Stomach (tissue), 8 donors: ENCODE measurements at regions not wholly inside any gene's neighbourhood (a gene's known extent, or its start where the extent isn't known, plus 50 kb on each side); places are given as distances from the start of the nearest gene placed in this dataset.

ENCODE experiments used
- DNase-seq, 2 donors: peaks; one replicate each; pipeline versions ENCODE4 v3.0.0 to v3.0.0-alpha.2; 2013 to 2019
- H3K27ac ChIP-seq, 5 donors: fragments of 200-600 bp in 4 of 5; sonication (generic) in 4 of 5; one replicate each; pipeline ENCODE4 v1.5.1; 2013 to 2019; ENCODE audit warnings: mild to moderate bottlenecking in 1 of 5, moderate library complexity in 1 of 5
- H3K27me3 ChIP-seq, 3 donors: fragments of 200-600 bp; sonication (generic); one replicate each; pipeline ENCODE4 v1.5.1; 2017 to 2019; ENCODE audit warnings: mixed run types in 1 of 3
- H3K36me3 ChIP-seq, 4 donors: fragments of 200-600 bp; sonication (generic); 1 replicate in 3 of 4; 2 replicates in 1 of 4; pipeline ENCODE4 v1.5.1; 2016 to 2019
- H3K4me1 ChIP-seq, 4 donors: fragments of 200-600 bp; sonication (generic); one replicate each; pipeline ENCODE4 v1.5.1; 2016 to 2019
- H3K4me3 ChIP-seq, 4 donors: fragments of 200-600 bp; sonication (generic) in 3 of 4; one replicate each; pipeline ENCODE4 v1.5.1; 2016 to 2019; ENCODE audit warnings: mild to moderate bottlenecking in 1 of 4
- H3K9me3 ChIP-seq, 4 donors: fragments of 200-600 bp; sonication (generic); one replicate each; pipeline ENCODE4 v1.5.1; 2016 to 2019
- EP300 ChIP-seq: sonication (generic); formaldehyde crosslinking; IDR thresholded peaks from one replicate; pipeline ENCODE4 v1.6.1; 2017; ENCODE audit warnings: antibody characterized with exemption
- POLR2A ChIP-seq, 4 donors: fragments of 450-650 bp; IDR thresholded peaks; one replicate each; pipeline ENCODE4 v1.6.1; 2016; ENCODE audit warnings: antibody characterized with exemption in 4 of 4, control low read depth in 2 of 4, mild to moderate bottlenecking in 1 of 4, moderate library complexity in 1 of 4
- POLR2AphosphoS5 ChIP-seq, 3 donors: sonication (generic); formaldehyde crosslinking; IDR thresholded peaks; one replicate each; pipeline ENCODE4 v1.6.1; 2016; ENCODE audit warnings: antibody characterized with exemption in 3 of 3
- WGBS, 5 donors: extraction: QIAGEN DNeasy Blood & Tissue Kit in 3 of 5; methylation state at CpG; one replicate each; pipeline versions ENCODE4 v1.1.5 to v1.1.7; 2013 to 2018; 5-methylcytosine and 5-hydroxymethylcytosine counted together
- intact Hi-C: fragments of 100-400 bp; cut with DNase I; formaldehyde crosslinking; loops from one replicate; pipeline ENCODE4 v1.15.1; 2023; ENCODE audit warnings: low total_unique reads
- TF ChIP-seq, protein P1 (sequence below), 7 experiments: fragments of 450-650 bp in 4 of 7; fragments of 200-600 bp in 3 of 7; sonication (generic) in 3 of 7; IDR thresholded peaks; one replicate each; pipeline ENCODE4 v1.5.1; 2016 to 2019; ENCODE audit warnings: antibody characterized with exemption in 7 of 7, control low read depth in 2 of 7, mild to moderate bottlenecking in 1 of 7
- donor health status: healthy with polysubstance abuse.
- donor health status: Bipolar disorder and iron deficiency.
- donor health status: healthy.

DNA sequence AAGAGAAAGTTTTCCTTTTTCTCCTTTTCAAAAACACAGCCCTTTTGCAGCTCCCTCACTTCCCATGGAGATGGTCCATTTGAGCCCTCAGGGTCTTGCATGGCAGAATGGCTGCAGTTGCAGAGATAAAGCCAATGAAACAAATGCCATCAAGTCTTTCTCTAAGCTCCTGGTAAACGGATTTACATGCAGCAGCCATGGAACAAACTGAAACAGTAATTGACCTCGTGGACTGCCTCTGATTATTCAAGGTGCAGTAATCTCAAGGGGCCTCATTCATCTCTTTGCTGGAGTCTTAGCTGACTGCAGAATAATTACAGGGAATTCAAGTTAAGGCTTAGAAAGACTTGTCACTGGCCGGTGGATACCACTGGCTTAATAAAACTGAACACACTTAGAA, 125.1 kb downstream of the SQOR start:
- intact Hi-C loops, result no loop called here
- TF ChIP-seq POLR2A (IDR thresholded peaks at IDR 0.05) (no peak), EP300 (no peak), POLR2AphosphoS5 (IDR thresholded peaks at IDR 0.05) (no peak)
- TF ChIP-seq, protein P1, sequence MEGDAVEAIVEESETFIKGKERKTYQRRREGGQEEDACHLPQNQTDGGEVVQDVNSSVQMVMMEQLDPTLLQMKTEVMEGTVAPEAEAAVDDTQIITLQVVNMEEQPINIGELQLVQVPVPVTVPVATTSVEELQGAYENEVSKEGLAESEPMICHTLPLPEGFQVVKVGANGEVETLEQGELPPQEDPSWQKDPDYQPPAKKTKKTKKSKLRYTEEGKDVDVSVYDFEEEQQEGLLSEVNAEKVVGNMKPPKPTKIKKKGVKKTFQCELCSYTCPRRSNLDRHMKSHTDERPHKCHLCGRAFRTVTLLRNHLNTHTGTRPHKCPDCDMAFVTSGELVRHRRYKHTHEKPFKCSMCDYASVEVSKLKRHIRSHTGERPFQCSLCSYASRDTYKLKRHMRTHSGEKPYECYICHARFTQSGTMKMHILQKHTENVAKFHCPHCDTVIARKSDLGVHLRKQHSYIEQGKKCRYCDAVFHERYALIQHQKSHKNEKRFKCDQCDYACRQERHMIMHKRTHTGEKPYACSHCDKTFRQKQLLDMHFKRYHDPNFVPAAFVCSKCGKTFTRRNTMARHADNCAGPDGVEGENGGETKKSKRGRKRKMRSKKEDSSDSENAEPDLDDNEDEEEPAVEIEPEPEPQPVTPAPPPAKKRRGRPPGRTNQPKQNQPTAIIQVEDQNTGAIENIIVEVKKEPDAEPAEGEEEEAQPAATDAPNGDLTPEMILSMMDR (IDR thresholded peaks at IDR 0.05), result no peak
- WGBS, 5 donors, result 33 to 50% (median 42%) methylated on average over 3 of the region's 3 CpGs
- Histone ChIP-seq H3K27ac (no peak overlapping the region), H3K9me3 (no peaks in the 10 kb centered on the region), H3K36me3 (no peaks in the 10 kb centered on the region), H3K27me3 (no peaks in the 10 kb centered on the region), H3K4me3 (no peak overlapping the region), H3K4me1 (no peaks in the 10 kb centered on the region)
- DNase-seq, result no peak

DNA sequence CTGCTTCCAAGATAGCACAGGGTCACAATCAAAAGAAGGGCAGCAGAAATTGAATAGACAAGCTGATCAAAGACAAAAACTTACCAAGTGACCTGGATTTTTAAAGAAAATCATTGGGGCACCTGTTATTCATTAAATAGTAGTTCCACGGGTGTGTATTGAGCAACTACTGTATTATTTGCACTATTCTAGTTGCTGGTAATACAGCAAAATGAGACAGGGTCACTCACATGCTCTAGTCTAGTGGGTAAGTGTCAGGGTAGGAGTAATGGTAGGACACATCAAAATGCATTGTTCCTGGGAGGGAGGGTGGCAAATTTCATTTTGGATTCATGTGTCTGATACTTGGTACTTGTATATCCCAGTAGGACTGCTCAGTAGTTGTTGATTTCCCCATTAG, 127.9 kb downstream of the SQOR start:
- H3K27me3 ChIP-seq, result no peaks in the 10 kb centered on the region
- TF ChIP-seq POLR2AphosphoS5 (IDR thresholded peaks at IDR 0.05) (no peak), EP300 (no peak), POLR2A (IDR thresholded peaks at IDR 0.05) (no peak)
- TF ChIP-seq, protein P1 (IDR thresholded peaks at IDR 0.05), result no peak
- intact Hi-C loops, result no loop called here

DNA sequence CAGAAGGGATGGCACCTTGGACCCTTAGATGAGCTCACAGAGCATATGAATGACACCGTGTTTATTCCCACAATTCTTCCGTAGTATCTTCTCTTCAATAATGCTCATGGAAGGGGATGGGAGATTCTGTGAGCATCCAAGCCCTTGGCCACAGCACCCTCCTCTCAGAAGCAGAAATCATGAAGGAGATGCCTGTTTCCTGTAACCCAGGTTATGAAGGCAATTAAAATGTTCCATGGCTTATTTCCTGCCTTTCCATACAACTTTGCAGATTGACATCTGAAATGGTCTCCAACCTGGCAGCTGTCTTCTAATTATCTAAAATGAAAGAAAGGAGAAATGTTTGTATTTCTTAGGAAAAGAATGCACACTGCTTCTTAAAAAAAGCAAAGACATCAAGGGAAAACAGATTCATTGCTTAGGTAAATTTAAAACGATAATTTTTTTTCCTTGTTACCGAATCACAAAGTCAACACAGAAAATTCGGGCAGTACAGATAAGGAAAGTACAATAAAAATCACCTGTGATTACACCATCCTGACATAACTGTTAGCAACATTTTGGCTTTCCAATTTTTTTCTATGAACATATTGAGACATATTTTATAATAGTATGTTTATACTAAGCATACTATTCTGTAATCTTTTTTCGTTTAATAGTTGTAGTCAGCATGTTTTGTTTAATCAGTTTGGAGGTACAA, 128.5 kb downstream of the SQOR start:
- intact Hi-C loops, result no loop called here
- Histone ChIP-seq H3K4me1 (no peaks in the 10 kb centered on the region), H3K9me3 (no peaks in the 10 kb centered on the region), H3K27ac (no peak overlapping the region), H3K4me3 (no peak overlapping the region), H3K36me3 (no peaks in the 10 kb centered on the region), H3K27me3 (no peaks in the 10 kb centered on the region)
- DNase-seq, result no peak
- no peak for TF ChIP-seq POLR2A (IDR thresholded peaks at IDR 0.05)
- no peak for TF ChIP-seq POLR2AphosphoS5 (IDR thresholded peaks at IDR 0.05)
- TF ChIP-seq, protein P1 (IDR thresholded peaks at IDR 0.05), result no peak
- WGBS, 5 donors, result 48 to 63% (median 56%) methylated on average over 6 of the region's 6 CpGs

More for the DNA sequence above, 127.9 kb downstream of the SQOR start:
- DNase-seq, result no peak
- no peak overlapping the region for H3K27ac ChIP-seq
- WGBS, 5 donors, result 40 to 76% (median 64%) methylated on average over 1 of the region's 1 CpG
- no peaks in the 10 kb centered on the region for H3K4me1 ChIP-seq
- H3K9me3 ChIP-seq, result no peaks in the 10 kb centered on the region
- H3K4me3 ChIP-seq, result no peak overlapping the region
- no peaks in the 10 kb centered on the region for H3K36me3 ChIP-seq

DNA sequence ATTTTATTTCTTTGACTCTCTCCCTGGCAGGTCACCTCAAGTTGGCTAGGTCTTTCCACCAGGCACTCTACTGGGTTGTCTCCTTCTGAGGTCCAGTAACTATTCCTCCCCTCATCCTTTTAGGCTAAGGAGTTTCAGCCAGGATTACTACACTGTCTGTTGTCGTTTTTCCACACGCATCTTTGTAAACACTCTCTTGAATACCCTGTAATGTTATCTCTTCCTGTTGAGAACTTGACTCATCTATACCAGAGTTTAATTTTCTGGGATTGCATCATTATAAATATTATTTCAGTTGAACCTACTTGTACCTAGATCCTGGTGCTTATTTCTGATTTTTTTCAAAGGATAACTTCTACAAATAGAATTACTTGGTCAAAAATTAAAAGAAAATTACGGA, 138.3 kb downstream of the SQOR start:
- Histone ChIP-seq H3K36me3 (no peaks in the 10 kb centered on the region), H3K4me3 (no peak overlapping the region), H3K27ac (no peak overlapping the region), H3K27me3 (no peaks in the 10 kb centered on the region), H3K4me1 (no peaks in the 10 kb centered on the region), H3K9me3 (no peaks in the 10 kb centered on the region)
- 49 to 77% (median 66%) methylated on average over 3 of the region's 3 CpGs for WGBS, 5 donors
- intact Hi-C loops, result no loop called here
- no peak for DNase-seq
- no peak for TF ChIP-seq POLR2A (IDR thresholded peaks at IDR 0.05)
- no peak for TF ChIP-seq POLR2AphosphoS5 (IDR thresholded peaks at IDR 0.05)
- no peak for TF ChIP-seq EP300
- TF ChIP-seq, protein P1 (IDR thresholded peaks at IDR 0.05), result no peak
